ENCODE measurements at regions not wholly inside any gene's neighbourhood (a gene's known extent, or its start where the extent isn't known, plus 50 kb on each side); places are given as distances from the start of the nearest gene placed in this dataset.
"Not testable (repeated sequence)": the region's sequence is repeated elsewhere in the genome, so short reads cannot be mapped to it uniquely, and the experiment has no call there.

DNA sequence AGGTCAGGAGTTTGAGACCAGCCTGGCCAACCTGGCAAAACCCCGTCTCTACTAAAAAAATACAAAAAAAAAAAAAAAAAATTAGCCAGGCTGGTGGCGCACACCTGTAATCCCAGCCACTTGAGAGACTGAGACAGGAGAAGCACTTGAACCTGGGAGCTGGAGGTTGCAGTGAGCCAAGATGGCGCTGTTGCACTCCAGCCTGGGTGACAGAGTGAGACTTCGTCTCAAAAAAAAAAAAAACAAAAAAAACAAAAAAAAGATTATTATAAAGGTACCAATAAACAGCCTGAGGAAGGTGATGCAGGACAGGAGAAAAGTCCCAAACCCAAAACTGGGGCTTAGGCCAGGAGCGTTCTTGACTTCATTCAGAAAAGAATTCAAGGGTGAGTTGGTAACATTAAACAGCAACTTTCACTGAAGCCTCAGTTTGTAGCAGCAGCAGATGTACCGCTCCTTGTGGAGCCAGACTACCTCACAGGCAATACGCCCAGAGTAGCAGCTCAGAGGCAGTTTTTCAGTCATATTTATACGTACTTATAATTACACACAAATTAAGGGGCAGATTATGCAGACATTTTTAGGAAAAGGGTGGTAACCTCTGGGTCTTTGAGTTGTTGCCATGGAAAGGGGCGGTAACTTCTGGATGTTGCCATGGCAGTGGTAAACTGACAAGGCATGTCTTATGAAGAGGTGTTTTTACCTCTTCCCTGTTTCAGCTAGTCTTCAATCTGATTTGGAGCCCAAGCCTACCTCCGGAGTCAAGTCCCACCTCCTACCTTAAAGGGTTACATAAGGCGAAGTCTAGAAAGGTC, 1596.6 kb upstream of the CELF4 start:
- POLR2A ChIA-PET = no interaction called here
- H3K9me3 Mint-ChIP-seq (ENCODE audit: insufficient read depth) = no peaks in the 10 kb centered on the region
- no peak overlapping the region for H3K27ac Mint-ChIP-seq
- no peak for ATAC-seq
- no peak for DNase-seq
- no peak overlapping the region for H3K4me3 Mint-ChIP-seq
- no peaks in the 10 kb centered on the region for H3K4me1 Mint-ChIP-seq (ENCODE audit: low read depth)
- no peaks in the 10 kb centered on the region for H3K36me3 Mint-ChIP-seq (ENCODE audit: low read depth)
- no peaks in the 10 kb centered on the region for H3K27me3 Mint-ChIP-seq (ENCODE audit: low read depth)
- CTCF ChIA-PET = no interaction called here

- CTCF ChIA-PET = no interaction called here
- H3K4me1 Mint-ChIP-seq (ENCODE audit: low read depth) = no peaks in the 10 kb centered on the region
- no peaks in the 10 kb centered on the region for H3K27me3 Mint-ChIP-seq (ENCODE audit: low read depth)
- H3K27ac Mint-ChIP-seq = no peak overlapping the region
- H3K36me3 Mint-ChIP-seq (ENCODE audit: low read depth) = no peaks in the 10 kb centered on the region
- POLR2A ChIA-PET = no interaction called here
- no peak for DNase-seq
- peaks cover 22% of the 10 kb centered on the region for H3K9me3 Mint-ChIP-seq (ENCODE audit: insufficient read depth)
- no peak overlapping the region for H3K4me3 Mint-ChIP-seq
- no peak for ATAC-seq
Observed at GRCh38 chr18:39149211-39149806, 1583.7 kb upstream of the CELF4 start.

GRCh38 chr18:39134255-39134654, 1568.7 kb upstream of the CELF4 start:
- Mint-ChIP-seq H3K27me3 (ENCODE audit: low read depth) (no peaks in the 10 kb centered on the region), H3K4me3 (no peak overlapping the region), H3K27ac (no peak overlapping the region), H3K9me3 (ENCODE audit: insufficient read depth) (peaks cover 3% of the 10 kb centered on the region), H3K4me1 (ENCODE audit: low read depth) (no peaks in the 10 kb centered on the region), H3K36me3 (ENCODE audit: low read depth) (no peaks in the 10 kb centered on the region)
- no peak for DNase-seq
- POLR2A ChIA-PET = no interaction called here
- CTCF ChIA-PET = no interaction called here
- no peak for ATAC-seq

GRCh38 chr18:39127538-39127937, 1561.9 kb upstream of the CELF4 start:
- POLR2A ChIA-PET; H3K36me3 Mint-ChIP-seq (ENCODE audit: low read depth); H3K27ac Mint-ChIP-seq; H3K27me3 Mint-ChIP-seq (ENCODE audit: low read depth); H3K4me3 Mint-ChIP-seq; H3K9me3 Mint-ChIP-seq (ENCODE audit: insufficient read depth); ATAC-seq; CTCF ChIA-PET; DNase-seq; H3K4me1 Mint-ChIP-seq (ENCODE audit: low read depth): not testable (repeated sequence)

DNA sequence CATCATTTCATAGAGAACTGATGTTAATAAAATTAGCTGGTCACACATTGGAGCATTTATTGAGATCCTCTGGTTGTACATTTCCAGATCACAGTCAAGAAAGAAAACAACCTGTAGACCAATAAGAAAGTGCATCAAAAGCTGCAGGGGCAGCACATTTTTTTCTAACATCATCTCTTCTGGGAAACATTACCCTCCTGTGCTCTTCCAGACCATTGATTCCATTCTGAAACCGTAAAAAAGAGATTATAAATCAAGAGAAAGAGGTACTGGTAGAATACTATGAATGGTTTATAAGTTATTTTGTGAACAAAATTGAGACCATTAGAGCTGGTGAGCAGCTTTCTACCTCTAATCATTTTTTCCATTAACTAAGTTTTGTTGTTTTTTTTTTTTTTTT, 1548.2 kb upstream of the CELF4 start:
- H3K4me3 Mint-ChIP-seq = no peak overlapping the region
- DNase-seq (no peak), ATAC-seq (no peak)
- H3K36me3 Mint-ChIP-seq (ENCODE audit: low read depth) = no peaks in the 10 kb centered on the region
- CTCF ChIA-PET = no interaction called here
- no peaks in the 10 kb centered on the region for H3K27me3 Mint-ChIP-seq (ENCODE audit: low read depth)
- POLR2A ChIA-PET = no interaction called here
- H3K9me3 Mint-ChIP-seq (ENCODE audit: insufficient read depth) = no peaks in the 10 kb centered on the region
- H3K27ac Mint-ChIP-seq = no peak overlapping the region
- H3K4me1 Mint-ChIP-seq (ENCODE audit: low read depth) = no peaks in the 10 kb centered on the region

DNA sequence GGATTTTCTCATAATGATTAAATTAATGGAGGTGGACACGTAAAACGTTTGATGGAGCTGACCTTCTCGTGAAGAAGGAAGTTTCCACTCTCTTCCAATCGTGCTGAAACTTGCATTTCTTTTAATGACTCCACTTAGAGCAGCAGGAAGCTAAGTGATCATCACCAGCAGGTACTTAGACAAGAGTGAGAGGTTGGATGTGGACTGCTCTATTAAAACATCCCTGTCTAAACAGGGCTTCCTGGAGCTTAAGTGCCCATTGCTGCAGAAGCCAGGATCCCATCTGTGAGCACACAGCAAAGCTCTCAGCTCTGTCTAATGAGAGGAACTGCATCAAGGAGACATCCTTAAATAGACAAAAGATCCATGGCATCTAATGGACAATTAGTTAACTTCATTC, 1539.5 kb upstream of the CELF4 start:
- no peaks in the 10 kb centered on the region for H3K9me3 Mint-ChIP-seq (ENCODE audit: insufficient read depth)
- H3K4me1 Mint-ChIP-seq (ENCODE audit: low read depth) = no peaks in the 10 kb centered on the region
- H3K36me3 Mint-ChIP-seq (ENCODE audit: low read depth) = no peaks in the 10 kb centered on the region
- DNase-seq (no peak), ATAC-seq (no peak)
- H3K27ac Mint-ChIP-seq = no peak overlapping the region
- H3K4me3 Mint-ChIP-seq = no peak overlapping the region
- ChIA-PET POLR2A (no interaction called here), CTCF (no interaction called here)
- H3K27me3 Mint-ChIP-seq (ENCODE audit: low read depth) = no peaks in the 10 kb centered on the region

DNA sequence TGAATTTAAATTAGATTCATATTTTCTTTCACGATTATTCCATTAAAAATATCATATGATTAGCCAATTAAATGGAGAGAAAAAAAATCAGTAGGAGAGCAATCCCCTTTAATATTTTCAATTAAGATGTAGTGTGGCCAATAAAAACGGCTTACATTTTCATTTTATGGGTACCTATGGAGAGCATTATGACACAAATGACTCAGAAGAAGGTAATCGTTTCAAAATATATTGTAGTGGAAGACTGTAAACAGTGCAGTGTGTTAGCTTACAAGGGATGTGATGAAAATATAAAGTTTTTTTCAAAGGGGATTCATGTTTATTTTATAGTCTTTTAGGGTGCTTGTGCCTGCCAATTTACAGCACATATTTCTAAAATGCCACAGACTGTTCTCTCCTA, 1507.4 kb upstream of the CELF4 start:
- Mint-ChIP-seq H3K4me1 (ENCODE audit: low read depth) (no peaks in the 10 kb centered on the region), H3K36me3 (ENCODE audit: low read depth) (no peaks in the 10 kb centered on the region), H3K27me3 (ENCODE audit: low read depth) (no peaks in the 10 kb centered on the region), H3K9me3 (ENCODE audit: insufficient read depth) (peaks cover 9% of the 10 kb centered on the region), H3K27ac (no peak overlapping the region), H3K4me3 (no peak overlapping the region)
- POLR2A ChIA-PET = no interaction called here
- no peak for DNase-seq
- ATAC-seq = no peak
- CTCF ChIA-PET = no interaction called here

- Mint-ChIP-seq H3K27me3 (ENCODE audit: low read depth) (no peaks in the 10 kb centered on the region), H3K9me3 (ENCODE audit: insufficient read depth) (peaks cover 4% of the 10 kb centered on the region), H3K27ac (no peak overlapping the region), H3K4me1 (ENCODE audit: low read depth) (no peaks in the 10 kb centered on the region), H3K36me3 (ENCODE audit: low read depth) (no peaks in the 10 kb centered on the region), H3K4me3 (no peak overlapping the region)
- DNase-seq (no peak), ATAC-seq (no peak)
- POLR2A ChIA-PET = no interaction called here
- CTCF ChIA-PET = no interaction called here
Observed at GRCh38 chr18:39062426-39062825, 1496.8 kb upstream of the CELF4 start.

GRCh38 chr18:39058386-39059000, 1492.9 kb upstream of the CELF4 start:
- Mint-ChIP-seq H3K36me3 (ENCODE audit: low read depth) (no peaks in the 10 kb centered on the region), H3K4me1 (ENCODE audit: low read depth) (no peaks in the 10 kb centered on the region), H3K9me3 (ENCODE audit: insufficient read depth) (peaks cover 4% of the 10 kb centered on the region), H3K4me3 (no peak overlapping the region), H3K27me3 (ENCODE audit: low read depth) (no peaks in the 10 kb centered on the region), H3K27ac (no peak overlapping the region)
- ChIA-PET CTCF (no interaction called here), POLR2A (no interaction called here)
- ATAC-seq (no peak), DNase-seq (no peak)

GRCh38 chr18:39057423-39058064, 1491.9 kb upstream of the CELF4 start:
- H3K36me3 Mint-ChIP-seq (ENCODE audit: low read depth) = no peaks in the 10 kb centered on the region
- H3K27me3 Mint-ChIP-seq (ENCODE audit: low read depth) = no peaks in the 10 kb centered on the region
- H3K4me3 Mint-ChIP-seq = no peak overlapping the region
- no peaks in the 10 kb centered on the region for H3K4me1 Mint-ChIP-seq (ENCODE audit: low read depth)
- DNase-seq (no peak), ATAC-seq (no peak)
- POLR2A ChIA-PET = no interaction called here
- CTCF ChIA-PET = no interaction called here
- H3K9me3 Mint-ChIP-seq (ENCODE audit: insufficient read depth) = peaks cover 4% of the 10 kb centered on the region
- no peak overlapping the region for H3K27ac Mint-ChIP-seq

DNA sequence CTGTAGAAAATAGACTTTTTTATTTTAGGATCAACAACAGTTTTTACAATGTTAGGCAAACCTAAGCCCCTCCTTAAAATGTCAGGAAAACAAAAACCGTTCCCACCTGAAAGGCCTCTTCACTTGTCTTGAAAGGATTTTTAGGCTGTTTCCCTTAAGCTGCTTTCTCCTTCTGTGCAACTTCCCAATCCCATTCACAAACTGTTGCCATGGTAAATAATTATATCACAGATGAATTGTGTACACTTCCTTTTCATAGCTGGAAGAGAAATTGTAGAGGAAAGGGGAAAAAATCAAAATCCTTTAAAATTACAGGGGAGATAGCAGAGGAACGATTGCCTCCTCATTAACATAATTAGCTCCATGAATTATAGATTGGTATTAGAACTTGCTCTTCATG, 1488.0 kb upstream of the CELF4 start:
- ChIA-PET CTCF (no interaction called here), POLR2A (no interaction called here)
- Mint-ChIP-seq H3K4me3 (no peak overlapping the region), H3K27me3 (ENCODE audit: low read depth) (no peaks in the 10 kb centered on the region), H3K4me1 (ENCODE audit: low read depth) (no peaks in the 10 kb centered on the region), H3K36me3 (ENCODE audit: low read depth) (no peaks in the 10 kb centered on the region), H3K27ac (no peak overlapping the region), H3K9me3 (ENCODE audit: insufficient read depth) (peaks cover 4% of the 10 kb centered on the region)
- DNase-seq (no peak), ATAC-seq (no peak)

DNA sequence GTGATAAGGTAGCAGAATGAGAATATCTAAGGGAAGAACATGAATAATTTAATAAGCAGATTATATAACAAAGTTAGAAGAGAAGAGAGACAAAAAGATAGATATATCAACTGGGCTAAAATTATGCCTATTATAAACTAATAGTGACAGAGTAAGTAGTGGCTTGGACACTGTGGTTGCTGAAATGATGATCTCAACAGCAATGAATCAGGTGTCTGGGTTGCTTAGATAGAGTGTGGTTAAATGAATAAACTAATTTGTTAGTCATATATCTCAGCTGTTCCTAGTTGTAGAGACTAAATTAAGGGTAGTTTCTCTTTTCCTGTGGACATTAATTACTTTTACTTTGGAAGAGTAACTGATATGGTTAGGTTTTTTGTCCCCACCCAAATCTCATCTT, 1485.4 kb upstream of the CELF4 start:
- CTCF ChIA-PET = no interaction called here
- no peaks in the 10 kb centered on the region for H3K4me1 Mint-ChIP-seq (ENCODE audit: low read depth)
- POLR2A ChIA-PET = no interaction called here
- no peaks in the 10 kb centered on the region for H3K9me3 Mint-ChIP-seq (ENCODE audit: insufficient read depth)
- no peak for ATAC-seq
- H3K27ac Mint-ChIP-seq = no peak overlapping the region
- no peaks in the 10 kb centered on the region for H3K36me3 Mint-ChIP-seq (ENCODE audit: low read depth)
- no peaks in the 10 kb centered on the region for H3K27me3 Mint-ChIP-seq (ENCODE audit: low read depth)
- H3K4me3 Mint-ChIP-seq = no peak overlapping the region
- DNase-seq = no peak
